ENCODE measurements at regions not wholly inside any gene's neighbourhood (a gene's known extent, or its start where the extent isn't known, plus 50 kb on each side); places are given as distances from the start of the nearest gene placed in this dataset.

DNA sequence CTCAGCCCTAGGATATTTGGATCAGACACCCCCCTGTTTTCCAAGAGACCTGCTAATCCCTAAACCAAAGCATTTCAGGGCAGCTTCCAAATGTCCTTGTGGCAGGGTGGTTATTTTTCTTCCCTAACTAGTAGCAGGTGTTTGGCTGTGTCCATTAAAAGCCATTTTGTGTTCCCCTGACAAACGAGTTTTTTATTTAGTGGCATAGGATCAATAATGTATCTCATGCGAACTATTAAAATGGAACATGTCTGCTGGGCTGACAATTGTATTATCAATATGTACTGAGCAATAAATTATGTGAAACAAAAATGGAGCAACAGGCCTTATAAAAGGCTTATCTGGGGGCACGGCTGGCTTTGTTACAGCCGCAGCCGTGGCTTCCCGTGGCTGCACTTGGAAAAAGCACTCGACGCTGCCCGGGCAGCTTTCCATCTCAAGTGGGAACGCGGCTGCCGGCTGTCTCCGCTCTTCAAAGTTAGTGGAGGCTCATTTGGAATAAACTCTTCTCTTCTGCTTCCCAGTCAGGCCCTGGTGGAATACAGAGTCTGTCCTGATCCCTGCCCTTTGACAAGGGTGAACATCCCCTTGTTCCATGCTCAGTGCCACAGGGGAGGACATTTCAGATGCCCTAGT, 554.3 kb downstream of the TYW1 start:
- DNase-seq (ENCODE audit: low read depth, low spot score): no peak

DNA sequence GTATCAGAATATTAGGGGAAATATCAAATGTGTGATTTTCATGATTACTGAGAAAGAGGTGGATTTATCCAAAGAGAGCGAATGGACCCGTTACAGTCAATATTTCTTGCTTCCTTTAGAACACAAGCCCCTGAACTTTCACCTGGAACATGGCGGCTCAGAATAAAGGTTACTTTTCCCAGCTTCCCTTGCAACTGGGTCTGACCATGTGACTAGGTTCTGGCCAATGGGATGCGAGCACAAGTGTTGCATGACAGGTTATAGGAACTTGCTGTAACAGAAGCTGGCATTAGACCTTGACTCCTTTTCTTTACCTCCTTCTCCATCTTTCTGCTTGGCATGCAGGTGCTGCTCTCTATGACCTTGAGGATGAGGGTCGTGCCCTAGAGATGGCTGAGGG, 556.1 kb downstream of the TYW1 start:
- DNase-seq (ENCODE audit: low read depth, low spot score): no peak

DNA sequence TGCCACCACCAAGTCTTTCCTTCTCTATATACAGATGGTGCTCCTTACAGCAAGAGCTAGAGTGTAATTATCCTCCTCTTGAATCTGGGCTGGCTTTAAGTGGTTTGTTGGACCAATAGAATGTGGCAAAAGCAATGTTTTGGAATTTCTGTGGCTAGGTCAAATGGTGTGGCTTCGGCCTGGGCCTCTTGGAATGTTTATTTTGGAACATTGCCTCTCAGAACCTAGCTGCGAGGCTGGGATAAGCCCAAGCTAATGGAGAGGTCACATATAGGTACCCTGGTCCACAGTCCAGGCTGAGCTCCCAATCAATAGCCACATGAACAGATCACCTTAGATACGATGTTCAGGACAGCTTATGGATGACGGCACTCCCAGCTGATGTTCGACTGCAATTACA, 556.7 kb downstream of the TYW1 start:
- no peak for DNase-seq (ENCODE audit: low read depth, low spot score)

DNA sequence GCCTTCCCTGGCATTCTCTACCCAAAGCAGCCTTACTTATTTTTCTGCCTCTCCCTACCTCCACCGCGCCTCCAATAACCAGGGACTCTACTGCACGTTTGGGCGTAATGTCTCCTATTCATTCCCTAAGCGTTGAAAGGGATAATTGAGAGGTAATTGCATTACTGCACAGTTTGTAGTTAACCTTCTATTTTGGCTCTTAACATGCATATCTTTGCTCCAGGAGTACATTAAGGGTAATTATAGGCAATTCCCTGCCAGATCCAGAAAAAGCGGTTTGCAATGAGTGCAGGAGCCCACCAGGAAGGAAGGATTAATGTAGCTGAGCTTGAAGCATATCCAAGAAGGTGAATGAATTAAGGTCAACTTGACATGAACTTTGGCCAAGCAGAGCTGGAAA, 558.4 kb downstream of the TYW1 start:
- no peak for DNase-seq (ENCODE audit: low read depth, low spot score)

DNA sequence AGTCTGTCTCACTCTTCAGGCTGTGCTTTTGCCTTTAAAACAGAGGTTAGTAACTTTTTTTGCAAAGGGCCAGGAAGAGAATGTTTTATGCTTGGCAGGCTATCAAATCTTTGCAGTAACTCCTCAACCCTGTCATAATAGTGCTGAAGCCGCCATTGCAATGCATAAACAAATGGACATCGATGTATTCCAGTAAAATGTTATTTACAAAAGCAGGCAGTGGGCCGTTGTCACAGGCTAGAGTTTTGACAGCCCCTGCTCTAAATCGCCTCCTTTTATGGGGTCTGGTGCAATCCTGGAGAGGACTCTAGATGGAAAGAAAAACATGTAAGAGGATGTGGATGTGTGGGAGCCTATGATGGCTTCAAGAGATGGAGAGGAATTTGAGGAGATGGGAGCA, 568.3 kb downstream of the TYW1 start:
- DNase-seq (ENCODE audit: low read depth, low spot score): no peak

DNA sequence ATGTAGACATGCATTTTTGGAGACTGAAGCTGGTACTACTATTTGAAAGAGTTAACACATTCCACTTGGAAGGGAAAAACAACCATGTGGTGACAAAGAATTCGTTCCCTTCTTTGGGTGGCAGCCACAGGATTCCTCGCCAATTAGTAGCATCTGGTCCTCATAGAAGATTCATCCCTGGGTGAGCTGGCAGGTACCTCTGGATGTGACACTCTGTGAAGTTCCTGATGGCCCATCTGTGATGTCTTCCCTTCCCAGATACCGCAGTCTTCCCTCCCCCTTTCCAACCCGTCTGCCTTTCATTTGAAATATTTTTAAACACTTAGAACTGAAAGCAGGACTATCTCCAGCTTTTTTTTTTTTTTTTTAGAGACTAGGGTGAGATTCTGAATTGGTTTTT, 569.5 kb downstream of the TYW1 start:
- DNase-seq (ENCODE audit: low read depth, low spot score): no peak

DNA sequence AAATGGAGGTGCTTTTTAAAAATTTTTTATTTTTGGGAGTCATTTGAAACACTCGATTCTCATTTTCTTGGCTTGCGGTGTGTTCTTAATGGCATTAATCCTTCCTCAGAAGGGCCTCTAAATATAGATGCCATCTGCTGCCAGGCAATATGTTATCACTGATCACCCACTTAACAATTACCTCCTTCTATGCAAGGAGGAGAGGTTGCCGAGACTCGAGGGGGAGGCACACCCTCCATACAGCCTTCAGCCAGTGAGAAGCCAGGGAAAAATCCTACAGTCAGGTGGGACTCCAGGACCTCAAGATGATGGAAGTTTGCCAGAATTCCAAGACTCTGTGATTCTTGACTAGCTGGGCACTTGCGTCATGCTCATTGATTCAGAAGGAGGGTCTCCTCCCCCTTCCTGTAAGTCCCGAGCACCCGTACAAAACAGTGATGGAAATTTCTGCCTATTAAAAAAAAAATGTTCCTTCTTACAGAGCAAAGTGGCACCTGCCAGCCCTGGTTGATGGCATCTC, 574.5 kb downstream of the TYW1 start:
- DNase-seq (ENCODE audit: low read depth, low spot score): no peak

DNA sequence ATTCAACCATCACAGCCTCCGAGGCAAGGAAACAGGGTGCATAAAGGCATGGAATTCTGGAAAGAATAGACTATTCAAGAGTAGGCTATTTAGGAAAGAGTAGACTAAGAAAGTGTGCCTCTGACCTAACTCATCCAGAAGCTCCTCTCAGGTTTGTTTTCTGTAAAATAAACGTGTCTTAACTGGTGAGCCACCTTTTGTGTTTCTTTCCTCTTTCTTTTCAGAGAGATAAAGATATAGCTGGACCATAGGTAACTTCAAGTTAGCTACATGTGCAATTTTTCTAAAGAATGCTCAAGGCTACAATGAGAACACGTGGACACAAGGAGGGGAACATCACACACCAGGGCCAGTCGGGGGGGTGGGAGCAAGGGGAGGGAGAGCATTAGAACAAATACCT, 577.0 kb downstream of the TYW1 start:
- DNase-seq (ENCODE audit: low read depth, low spot score): no peak

DNA sequence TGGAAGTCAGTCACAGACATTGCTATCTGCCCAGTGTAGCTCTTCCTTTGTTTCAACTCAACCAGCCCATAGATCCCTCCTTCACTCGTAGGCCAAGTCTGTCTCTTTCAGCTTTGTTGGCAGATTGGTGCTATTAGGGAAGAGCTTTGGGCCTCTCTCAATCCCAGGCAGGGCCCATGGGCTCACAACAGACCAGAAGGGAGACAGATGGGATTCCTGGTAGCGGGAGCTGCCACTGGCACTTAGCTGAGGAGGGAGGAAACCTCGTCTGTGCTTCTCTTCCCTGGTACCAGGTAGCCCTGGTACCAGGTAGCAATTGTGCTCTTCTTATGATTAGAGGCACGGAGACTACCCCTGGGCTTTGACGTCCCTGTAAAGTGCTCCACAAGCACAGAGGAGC, 592.0 kb downstream of the TYW1 start:
- no peak for DNase-seq (ENCODE audit: low read depth, low spot score)

DNA sequence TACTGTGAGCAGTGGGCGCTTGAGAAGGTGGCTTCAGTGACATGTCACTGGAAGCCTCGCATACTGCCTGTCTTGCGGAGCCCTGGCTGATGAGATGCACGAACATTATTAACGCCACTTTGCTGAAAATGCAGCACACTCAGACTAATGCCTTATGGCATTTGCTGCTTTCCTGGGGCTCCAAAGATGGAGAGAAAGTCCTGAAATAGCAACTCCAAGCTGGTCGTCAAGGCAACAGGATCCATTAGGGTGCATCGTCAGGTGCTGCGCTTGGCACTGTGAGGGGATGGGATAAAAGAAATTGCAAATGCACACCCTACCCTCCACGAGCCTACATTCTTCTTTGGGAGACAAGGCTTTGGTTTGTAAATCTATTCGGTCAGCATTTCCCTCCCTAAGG, 592.5 kb downstream of the TYW1 start:
- no peak for DNase-seq (ENCODE audit: low read depth, low spot score)

DNA sequence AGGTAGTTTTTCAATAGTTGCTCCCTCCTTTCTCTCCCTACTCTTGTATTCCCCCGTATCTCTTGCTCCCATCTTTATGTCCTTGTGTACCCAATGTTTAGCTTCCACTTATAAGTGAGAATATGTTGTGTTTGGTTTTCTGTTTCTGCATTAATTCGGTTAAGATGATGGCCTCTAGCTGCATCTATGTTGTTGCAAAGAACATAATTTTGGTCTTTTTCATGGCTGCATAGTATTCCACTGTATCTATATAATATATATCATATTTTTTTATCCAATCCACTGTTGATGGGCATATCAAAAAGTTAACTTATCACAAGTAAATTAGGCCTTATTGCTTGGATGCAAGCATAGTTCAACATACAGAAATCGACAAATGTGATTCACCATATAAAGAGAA, 594.0 kb downstream of the TYW1 start:
- no peak for DNase-seq (ENCODE audit: low read depth, low spot score)

DNA sequence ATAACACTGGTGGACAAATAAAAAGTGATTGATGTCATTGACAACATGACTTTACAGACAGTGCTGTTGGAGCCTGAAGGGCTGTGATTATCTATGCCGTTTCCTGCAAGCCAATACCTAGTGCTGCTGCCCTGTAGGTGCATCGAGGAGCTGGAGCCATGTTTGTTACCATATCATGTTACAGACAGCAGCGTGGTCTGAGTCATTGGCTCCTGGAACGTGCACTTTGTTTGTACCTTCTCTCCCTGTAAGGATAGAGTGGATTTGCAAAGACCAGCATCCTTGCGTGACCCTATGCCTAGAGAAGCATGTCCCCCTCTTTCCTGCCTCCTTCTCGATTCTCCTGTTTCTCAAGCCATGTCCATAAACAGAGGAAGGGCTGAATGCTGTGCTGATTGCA, 597.2 kb downstream of the TYW1 start:
- no peak for DNase-seq (ENCODE audit: low read depth, low spot score)

DNA sequence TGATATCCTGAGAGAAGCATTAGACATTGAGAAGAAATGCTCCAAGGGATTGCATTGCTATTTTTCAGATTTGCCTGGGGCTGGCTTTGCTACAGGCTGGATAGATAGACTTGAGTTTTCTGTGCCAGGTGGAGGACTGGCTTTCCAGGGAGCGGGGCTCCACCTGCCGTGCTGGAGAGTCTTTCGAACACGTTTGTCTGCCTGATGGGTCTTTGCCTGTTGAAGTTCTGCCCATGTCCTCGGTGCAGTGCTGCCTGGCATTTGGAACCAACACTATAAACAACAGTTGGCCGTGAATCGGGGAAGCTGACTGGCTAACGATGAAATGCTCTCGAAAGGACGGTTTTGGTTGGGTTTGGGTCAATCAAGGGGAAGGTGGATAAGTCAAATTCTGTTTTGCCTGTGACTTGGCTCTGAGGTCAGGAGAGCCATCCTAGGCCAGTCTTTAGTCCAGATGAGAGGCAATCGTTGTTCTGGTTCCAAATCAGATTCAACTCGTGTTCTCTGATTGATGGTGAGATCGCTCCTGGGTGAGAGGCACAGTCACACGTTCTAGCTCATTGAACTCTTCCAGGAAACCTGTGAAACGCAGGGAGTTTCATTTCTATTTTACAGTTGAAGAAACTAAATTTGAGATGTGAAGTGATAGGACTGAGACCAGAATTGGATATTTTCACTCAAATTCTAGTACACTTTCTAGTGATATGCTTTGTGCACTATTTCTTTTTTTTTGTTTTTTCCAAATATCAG, 599.0 kb downstream of the TYW1 start:
- DNase-seq (ENCODE audit: low read depth, low spot score): no peak

DNA sequence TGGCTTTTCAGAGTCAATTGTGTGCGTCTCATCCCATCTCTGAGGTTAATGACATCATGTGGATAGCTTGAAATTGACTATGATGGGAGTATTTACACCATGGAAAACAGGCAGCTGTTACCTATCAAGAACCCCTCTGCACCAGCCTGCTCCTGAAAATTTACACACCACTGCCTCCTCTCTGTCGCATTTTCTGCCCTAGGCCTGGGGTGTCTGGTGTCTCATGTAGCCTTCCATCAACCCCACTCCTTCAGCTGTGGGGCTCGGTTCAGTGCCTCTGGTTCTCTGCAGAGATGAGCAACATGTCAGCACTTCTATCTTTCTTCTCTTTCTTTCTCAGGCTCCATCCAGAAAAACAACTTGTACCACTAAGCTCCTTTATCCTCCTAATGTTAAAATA, 600.5 kb downstream of the TYW1 start:
- no peak for DNase-seq (ENCODE audit: low read depth, low spot score)

DNA sequence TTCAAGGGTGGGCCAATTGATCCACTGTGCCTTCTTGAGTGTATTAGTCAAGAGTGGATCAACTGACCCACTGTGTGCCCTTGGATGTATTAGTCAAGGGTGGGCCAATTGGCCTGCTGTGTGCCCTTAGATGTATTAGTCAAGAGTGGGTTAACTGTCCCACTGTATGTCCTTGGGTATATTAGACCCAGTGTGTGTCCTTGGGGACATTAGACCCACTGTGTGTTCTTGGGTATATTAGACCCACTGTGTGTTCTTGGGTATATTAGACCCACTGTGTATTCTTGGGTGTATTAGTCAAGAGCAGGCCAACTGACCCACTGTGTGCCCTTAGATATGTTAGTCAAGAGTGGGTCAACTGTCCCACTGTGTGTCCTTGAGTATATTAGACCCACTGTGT, 601.8 kb downstream of the TYW1 start:
- no peak for DNase-seq (ENCODE audit: low read depth, low spot score)

DNA sequence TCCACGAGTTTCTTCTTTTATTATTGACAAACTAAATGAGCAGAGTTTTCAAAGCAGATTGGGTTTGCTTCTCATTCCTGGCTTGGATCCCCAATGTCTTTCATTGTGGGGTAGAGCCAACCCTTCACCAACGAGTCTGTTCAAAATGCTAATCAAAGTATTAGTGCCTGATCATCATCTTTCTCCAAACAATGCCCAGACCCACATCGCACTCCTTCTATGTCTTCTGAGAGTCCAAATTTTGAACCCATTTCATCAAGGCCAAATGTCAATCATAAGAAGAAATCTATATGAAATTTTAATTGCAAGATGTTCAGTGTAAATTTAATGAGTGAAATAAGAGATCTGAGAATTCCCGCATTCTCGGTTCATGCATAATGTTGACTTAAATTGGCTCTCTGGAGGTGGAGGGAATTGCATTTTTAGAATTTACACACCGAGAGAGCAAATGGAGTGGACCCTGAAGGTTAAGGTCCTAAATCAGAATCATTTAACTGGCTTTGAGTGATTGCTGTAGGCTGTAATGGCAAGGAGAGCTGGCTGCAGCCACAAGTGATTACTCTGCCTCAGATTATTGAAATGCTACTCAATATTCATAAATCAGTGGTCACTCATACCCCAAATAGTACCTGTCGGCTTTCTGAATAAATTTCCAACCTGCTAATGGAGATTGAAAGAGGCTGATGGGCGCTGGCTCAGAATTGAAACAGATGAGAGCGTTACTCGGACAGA, 602.9 kb downstream of the TYW1 start:
- DNase-seq (ENCODE audit: low read depth, low spot score): no peak

DNA sequence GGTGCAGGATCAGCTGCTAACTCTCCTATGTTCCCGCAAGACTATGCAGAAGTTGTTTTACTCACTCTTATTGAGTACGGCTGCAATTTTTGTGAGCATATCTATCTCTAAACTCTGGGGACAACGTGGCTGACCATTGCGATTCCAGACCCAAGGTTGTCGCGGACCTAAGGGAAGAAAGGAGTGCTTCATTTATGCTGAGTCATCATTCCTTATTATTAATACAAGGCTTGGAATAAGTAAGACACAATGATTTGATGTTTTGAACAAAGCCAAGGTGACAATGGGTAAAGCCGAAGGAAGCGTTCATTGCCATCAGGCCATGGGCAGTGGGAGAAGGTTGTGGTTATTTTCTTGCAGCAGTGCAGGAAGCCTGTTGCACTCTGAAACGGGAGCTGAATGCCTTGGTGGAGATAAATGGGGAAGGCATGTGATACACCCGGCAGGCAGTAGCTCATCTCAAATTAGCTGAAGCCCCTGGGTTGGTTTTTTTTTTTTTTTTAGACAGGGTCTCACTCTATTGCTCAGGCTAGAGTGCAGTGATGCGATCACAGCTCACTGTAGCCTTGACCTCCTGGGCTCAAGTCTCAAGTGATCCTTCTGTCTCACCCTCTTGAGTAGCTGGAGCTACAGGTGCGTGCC, 605.7 kb downstream of the TYW1 start:
- DNase-seq (ENCODE audit: low read depth, low spot score): no peak

DNA sequence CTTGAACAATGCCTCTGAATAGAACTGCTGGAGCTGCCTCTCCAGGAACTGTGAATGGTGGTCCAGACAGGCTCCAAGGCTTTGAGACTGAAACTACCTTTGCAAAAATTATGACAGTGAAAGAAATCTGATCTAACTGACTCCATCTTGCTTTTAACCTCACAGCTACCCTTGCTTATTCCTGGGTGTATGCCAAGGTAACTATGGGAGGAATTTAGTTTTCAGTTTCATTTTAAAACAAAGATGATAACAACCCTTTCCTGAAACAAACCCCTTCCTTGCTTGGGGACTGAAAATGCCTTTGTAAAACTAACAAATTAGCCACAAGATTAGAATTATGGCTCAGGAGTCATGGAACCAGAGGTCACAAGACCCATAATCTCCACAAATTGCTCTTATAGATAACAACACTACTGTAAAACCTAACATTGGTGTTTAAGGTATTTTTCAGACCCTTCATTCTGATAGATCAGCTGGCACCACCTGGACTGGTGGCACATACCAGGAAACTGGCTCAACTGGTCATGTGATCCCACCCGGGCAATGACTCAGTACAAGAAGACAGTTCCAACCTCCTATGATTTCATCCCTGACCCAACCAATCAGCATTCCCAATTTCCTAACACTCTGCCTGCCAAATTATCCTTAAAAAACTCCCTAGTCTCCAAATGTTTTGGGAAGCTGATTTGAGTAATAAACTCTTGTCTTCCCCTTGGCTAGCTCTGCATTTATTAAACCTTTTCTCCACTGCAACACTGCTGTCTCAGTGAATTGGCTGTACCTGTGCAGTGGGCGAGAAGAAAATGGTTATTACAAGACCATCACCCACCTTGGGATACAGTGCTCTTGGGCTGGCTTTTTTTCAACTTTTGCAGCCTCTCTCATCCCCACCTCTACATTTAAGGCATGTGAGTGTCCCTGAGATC, 608.1 kb downstream of the TYW1 start:
- DNase-seq (ENCODE audit: low read depth, low spot score): no peak

DNA sequence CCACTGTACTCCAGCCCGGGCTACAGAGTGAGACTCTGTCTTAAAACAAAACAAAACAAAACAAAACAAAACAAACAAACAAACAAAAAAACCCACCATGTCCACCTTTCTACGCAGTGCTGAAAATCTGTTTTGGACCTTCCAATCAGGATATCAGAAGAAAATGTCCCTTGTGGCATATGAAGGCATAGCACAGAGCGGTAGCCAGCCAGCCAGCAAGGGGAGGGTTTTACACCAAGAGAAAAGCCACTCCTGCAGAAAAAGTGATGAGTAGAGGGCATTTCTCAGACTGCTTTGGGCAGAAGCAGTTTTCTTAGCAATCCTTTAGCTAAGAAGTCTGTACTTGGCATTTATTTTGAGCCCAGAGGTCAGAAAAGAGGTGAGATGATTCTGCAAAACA, 612.2 kb downstream of the TYW1 start:
- no peak for DNase-seq (ENCODE audit: low read depth, low spot score)

DNA sequence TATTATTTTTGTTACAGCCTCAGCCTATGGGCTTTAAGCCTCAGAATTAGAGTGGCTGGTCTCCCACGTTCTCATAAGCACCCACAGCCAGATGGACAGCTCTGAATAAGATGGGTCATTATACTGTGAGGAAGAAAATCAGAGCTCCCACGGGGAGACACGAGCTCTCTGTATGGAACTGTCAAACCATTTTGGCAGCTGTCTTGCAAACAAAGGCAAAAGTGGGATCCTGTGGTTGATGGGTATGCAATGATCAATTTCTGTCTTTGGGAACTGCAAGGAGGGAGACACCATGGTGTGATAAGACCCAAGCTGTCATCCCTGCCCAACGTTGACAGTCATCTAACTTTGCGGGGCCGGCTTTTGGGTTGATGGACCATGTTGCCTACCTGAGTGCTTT, 614.3 kb downstream of the TYW1 start:
- no peak for DNase-seq (ENCODE audit: low read depth, low spot score)

DNA sequence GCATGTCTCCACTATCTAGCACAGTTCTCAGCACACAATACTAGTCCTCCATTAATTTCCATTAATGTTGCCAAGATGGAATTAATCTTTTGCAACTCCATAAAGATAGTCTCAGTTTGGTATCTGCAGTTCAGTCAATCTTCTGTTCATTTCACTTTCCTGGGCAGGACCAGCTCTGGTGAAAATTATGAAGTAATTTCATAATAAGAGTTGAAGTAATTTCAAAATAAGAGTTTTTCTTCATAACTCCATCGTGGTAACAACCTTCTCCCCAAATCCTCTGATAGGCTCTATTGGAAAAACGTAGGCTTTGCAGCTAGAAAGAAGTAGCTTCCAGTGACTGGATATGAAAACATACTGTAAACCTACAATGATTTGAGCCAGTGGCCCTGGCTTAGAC, 618.2 kb downstream of the TYW1 start:
- no peak for DNase-seq (ENCODE audit: low read depth, low spot score)
